ENCODE measurements at regions not wholly inside any gene's neighbourhood (a gene's known extent, or its start where the extent isn't known, plus 50 kb on each side); places are given as distances from the start of the nearest gene placed in this dataset.

DNA sequence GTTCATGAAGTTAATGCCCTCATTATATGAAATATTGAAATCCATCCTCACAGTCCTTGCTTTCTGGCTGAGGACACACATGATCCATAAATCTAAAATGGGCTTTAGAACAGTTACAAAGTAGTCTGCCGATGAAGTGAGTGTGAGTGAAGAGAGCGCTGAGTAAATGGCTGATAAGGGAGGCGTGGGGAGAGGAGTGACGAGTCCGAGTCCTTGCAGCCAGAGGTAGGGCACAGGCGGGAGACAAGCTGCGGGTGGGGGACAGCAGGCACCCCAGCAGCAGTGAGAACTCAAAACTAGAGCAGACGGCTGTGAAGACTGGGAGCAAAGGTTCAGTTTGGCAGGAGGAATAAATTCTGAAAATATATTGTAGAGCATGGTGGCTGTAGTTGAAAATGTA is 140.1 kb upstream of the ATP2B1 start:
- H3K9me3 ChIP-seq (replicated peaks; ENCODE audit: insufficient read depth, low read length), result no peaks in the 10 kb centered on the region
- H3K79me2 ChIP-seq (ENCODE audit: low read length), result no peaks in the 10 kb centered on the region
- no peak overlapping the region for H3K4me3 ChIP-seq (ENCODE audit: low read length)
- H2AFZ ChIP-seq (ENCODE audit: low read length), result no peak overlapping the region
- H3K36me3 ChIP-seq (replicated peaks; ENCODE audit: insufficient read depth, low read length), result no peaks in the 10 kb centered on the region
- no peak for DNase-seq
- no peak for TF ChIP-seq EZH2phosphoT487 (IDR thresholded peaks at IDR 0.05; ENCODE audit: low read length)
- TF ChIP-seq CTCF (IDR thresholded peaks at IDR 0.05; ENCODE audit: low read length), result no peak
- no peak for TF ChIP-seq EZH2 (optimal IDR thresholded peaks at IDR 0.05; ENCODE audit: low read depth, low read length)
- H4K20me1 ChIP-seq (ENCODE audit: insufficient read depth, low read length), result no peaks in the 10 kb centered on the region
- no peaks in the 10 kb centered on the region for H3K4me1 ChIP-seq (ENCODE audit: low read length)
- no peaks in the 10 kb centered on the region for H3F3A ChIP-seq (ENCODE audit: insufficient read depth, low read length)
- no peak overlapping the region for H3K27ac ChIP-seq (ENCODE audit: low read length)
- H3K9me2 ChIP-seq (replicated peaks; ENCODE audit: insufficient read depth, low read length), result no peaks in the 10 kb centered on the region
- no peak overlapping the region for H3K4me2 ChIP-seq (ENCODE audit: low read depth, low read length)
- no peaks in the 10 kb centered on the region for H3K27me3 ChIP-seq (replicated peaks; ENCODE audit: insufficient read depth, low read length)
- H3K9ac ChIP-seq (ENCODE audit: low read length), result no peak overlapping the region

- Histone ChIP-seq H3K36me3 (replicated peaks; ENCODE audit: insufficient read depth, low read length) (no peaks in the 10 kb centered on the region), H3K9me2 (replicated peaks; ENCODE audit: insufficient read depth, low read length) (no peaks in the 10 kb centered on the region), H3K27ac (ENCODE audit: low read length) (no peak overlapping the region), H3K4me1 (ENCODE audit: low read length) (no peaks in the 10 kb centered on the region), H2AFZ (ENCODE audit: low read length) (no peak overlapping the region), H3K9me3 (replicated peaks; ENCODE audit: insufficient read depth, low read length) (no peaks in the 10 kb centered on the region), H3K27me3 (replicated peaks; ENCODE audit: insufficient read depth, low read length) (no peaks in the 10 kb centered on the region), H3K79me2 (ENCODE audit: low read length) (no peaks in the 10 kb centered on the region), H4K20me1 (ENCODE audit: insufficient read depth, low read length) (no peaks in the 10 kb centered on the region), H3K9ac (ENCODE audit: low read length) (no peak overlapping the region), H3K4me2 (ENCODE audit: low read depth, low read length) (no peak overlapping the region), H3K4me3 (ENCODE audit: low read length) (no peak overlapping the region), H3F3A (ENCODE audit: insufficient read depth, low read length) (no peaks in the 10 kb centered on the region)
- no peak for DNase-seq
- TF ChIP-seq EZH2phosphoT487 (IDR thresholded peaks at IDR 0.05; ENCODE audit: low read length) (no peak), CTCF (IDR thresholded peaks at IDR 0.05; ENCODE audit: low read length) (no peak), EZH2 (optimal IDR thresholded peaks at IDR 0.05; ENCODE audit: low read depth, low read length) (no peak)
Observed at GRCh38 chr12:89846473-89847055, 137.9 kb upstream of the ATP2B1 start.

GRCh38 chr12:89845767-89846166 is 137.1 kb upstream of the ATP2B1 start:
- no peaks in the 10 kb centered on the region for H3K79me2 ChIP-seq (ENCODE audit: low read length)
- no peak overlapping the region for H3K27ac ChIP-seq (ENCODE audit: low read length)
- no peak overlapping the region for H3K9ac ChIP-seq (ENCODE audit: low read length)
- no peak overlapping the region for H3K4me2 ChIP-seq (ENCODE audit: low read depth, low read length)
- no peaks in the 10 kb centered on the region for H3F3A ChIP-seq (ENCODE audit: insufficient read depth, low read length)
- H3K4me3 ChIP-seq (ENCODE audit: low read length), result no peak overlapping the region
- H3K27me3 ChIP-seq (replicated peaks; ENCODE audit: insufficient read depth, low read length), result no peaks in the 10 kb centered on the region
- H3K9me2 ChIP-seq (replicated peaks; ENCODE audit: insufficient read depth, low read length), result no peaks in the 10 kb centered on the region
- no peaks in the 10 kb centered on the region for H3K9me3 ChIP-seq (replicated peaks; ENCODE audit: insufficient read depth, low read length)
- no peaks in the 10 kb centered on the region for H4K20me1 ChIP-seq (ENCODE audit: insufficient read depth, low read length)
- no peak for DNase-seq
- TF ChIP-seq EZH2 (optimal IDR thresholded peaks at IDR 0.05; ENCODE audit: low read depth, low read length), result no peak
- no peak for TF ChIP-seq CTCF (IDR thresholded peaks at IDR 0.05; ENCODE audit: low read length)
- no peak for TF ChIP-seq EZH2phosphoT487 (IDR thresholded peaks at IDR 0.05; ENCODE audit: low read length)
- H3K36me3 ChIP-seq (replicated peaks; ENCODE audit: insufficient read depth, low read length), result no peaks in the 10 kb centered on the region
- no peaks in the 10 kb centered on the region for H3K4me1 ChIP-seq (ENCODE audit: low read length)
- H2AFZ ChIP-seq (ENCODE audit: low read length), result no peak overlapping the region
